Loucy (cell line): ENCODE measurements at regions not wholly inside any gene's neighbourhood (a gene's known extent, or its start where the extent isn't known, plus 50 kb on each side); places are given as distances from the start of the nearest gene placed in this dataset.

Experiments used
- CTCF ChIP-seq: fragments of 200-600 bp; sonication (generic); conservative IDR thresholded peaks from 2 replicates; pipeline ENCODE4 v1.5.1; 2014; ENCODE audit warnings: mild to moderate bottlenecking, antibody characterized with exemption, low read length
- EZH2phosphoT487 ChIP-seq: fragments of 200-600 bp; IDR thresholded peaks from 2 replicates; pipeline ENCODE4 v1.6.1; 2018; ENCODE audit warnings: antibody characterized with exemption, mild to moderate bottlenecking, moderate library complexity, borderline replicate concordance

- TF ChIP-seq CTCF (no peak), EZH2phosphoT487 (no peak)
Observed at GRCh38 chr5:67339219-67339767, 142.7 kb upstream of the CD180 start.
